Activated CD4-positive, alpha-beta T cell treated with anti-CD3 and anti-CD28 coated beads, Interleukin-2, amount 50 U/mL, for 16 hours (primary cell): ENCODE measurements at regions not wholly inside any gene's neighbourhood (a gene's known extent, or its start where the extent isn't known, plus 50 kb on each side); places are given as distances from the start of the nearest gene placed in this dataset.

Experiments used
- DNase-seq: peaks from one replicate; pipeline ENCODE4 v3.0.0-alpha.2; 2020

DNA sequence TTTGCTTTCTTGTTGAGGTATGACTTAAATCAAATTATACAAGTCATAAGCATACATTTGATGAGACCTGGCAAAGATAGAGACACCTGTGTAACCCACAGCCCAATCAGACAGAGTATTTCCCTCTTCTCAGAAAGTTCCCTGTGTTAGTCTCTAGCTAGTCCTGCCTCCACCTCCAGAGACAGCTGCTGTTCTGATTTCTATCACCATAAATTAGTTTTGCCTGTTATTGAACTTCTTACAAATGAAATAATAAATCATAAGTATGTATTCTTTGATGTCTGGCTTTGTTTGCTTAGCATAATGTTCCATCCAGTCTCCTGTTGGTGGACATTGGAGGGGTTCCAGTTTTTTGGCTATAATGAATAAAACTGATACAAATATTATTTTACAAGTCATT is 194.5 kb downstream of the ICE1 start:
- no peak for DNase-seq

DNA sequence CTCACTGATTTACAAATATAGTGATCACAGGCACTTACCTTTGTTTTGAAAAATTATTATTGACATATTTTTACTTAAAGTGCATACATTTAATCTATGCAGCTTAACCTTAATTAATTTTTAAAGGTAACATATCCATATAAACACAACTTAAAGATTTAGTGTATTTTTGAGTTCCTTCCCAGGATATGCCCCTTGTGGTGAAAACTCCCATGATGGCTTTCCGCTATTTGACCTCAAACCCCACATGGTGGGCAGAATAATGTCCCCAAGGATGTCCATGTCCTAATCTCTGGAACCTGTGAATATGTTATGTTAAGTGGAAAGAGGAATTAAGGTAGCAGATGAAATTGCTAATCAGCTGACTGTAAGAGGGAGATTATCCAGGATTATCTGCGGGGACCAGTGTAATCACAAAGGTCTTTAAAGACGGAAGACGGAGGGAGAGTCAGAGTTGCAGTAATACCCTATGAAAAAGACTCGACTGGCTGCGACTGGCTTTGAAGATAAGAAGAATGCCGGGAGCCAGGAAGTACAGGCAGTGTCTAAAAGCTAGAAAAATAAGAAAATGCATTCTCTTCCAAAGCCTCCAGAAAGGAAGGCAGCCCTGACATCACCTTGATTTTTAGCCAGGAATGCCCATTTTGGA is 193.9 kb downstream of the ICE1 start:
- no peak for DNase-seq

DNA sequence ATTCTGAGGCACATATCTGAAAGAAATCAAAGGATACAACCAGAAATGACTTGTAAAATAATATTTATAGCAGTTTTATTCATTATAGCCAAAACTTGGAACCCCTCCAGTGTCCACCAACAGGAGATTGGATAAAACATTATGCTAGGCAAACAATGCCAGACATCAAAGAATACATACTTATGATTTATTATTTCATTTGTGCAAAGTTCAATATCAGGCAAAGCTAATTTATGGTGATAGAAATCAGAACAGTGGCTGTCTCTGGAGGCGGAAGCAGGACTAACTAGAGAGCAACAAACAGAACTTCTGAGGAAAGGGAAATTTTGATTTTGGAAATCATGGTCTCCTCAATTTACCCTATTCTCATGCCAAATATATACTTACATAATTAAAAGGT is 193.1 kb downstream of the ICE1 start:
- DNase-seq, result no peak

DNA sequence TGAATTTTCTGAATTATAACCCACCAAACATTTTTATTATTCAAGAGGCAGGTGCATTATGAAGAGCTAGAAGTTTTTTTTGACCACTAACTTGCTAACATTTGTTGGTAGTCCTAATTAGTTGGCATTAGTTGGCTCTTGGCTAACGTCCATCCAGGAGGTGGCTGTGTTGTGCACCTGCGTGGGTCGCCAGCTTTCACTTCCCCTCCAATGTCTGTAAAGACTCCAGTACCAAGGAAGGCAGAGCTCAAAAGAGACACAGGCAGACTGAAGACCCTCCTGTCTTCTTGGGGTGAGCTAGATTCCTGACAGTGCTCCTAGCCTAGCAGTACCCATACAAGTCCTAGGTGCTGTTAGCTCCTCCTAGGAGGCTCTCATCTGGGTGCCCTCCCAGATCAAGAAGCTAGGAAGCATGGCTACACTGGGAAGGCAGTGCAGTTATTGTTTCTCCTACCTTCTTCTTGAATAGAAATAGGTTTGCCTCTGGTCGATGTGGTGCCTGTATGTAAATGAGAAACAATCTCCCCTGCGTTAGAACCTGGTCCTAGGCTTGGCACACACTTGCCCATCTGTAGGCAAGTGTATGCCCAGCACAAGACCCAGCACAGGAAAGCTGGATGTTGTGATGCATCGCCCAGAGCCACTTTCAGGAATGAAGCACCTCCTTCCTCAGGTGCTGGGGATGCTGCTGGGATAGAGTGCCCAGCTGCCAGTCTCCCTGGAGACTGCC is 190.9 kb downstream of the ICE1 start:
- DNase-seq, result no peak

DNA sequence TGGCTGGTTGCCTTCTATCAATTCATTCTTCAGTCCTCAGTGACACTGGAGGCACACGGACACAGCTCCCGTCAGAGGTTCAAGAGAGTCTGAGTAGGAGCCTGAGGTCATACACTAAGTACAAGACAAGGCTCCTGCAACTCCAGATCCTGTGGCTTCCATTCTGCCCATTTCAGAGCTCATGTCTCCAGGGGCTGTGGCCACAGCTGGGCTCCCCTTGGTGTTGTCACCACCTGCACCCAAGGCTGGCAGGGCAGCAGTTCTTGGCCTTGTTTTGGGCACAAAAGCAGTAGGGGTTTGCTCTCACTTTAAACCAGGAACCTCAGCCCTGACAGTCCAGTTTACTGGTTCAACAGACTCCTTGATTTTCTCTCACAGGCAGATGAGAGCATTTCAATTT is 189.6 kb downstream of the ICE1 start:
- no peak for DNase-seq

DNA sequence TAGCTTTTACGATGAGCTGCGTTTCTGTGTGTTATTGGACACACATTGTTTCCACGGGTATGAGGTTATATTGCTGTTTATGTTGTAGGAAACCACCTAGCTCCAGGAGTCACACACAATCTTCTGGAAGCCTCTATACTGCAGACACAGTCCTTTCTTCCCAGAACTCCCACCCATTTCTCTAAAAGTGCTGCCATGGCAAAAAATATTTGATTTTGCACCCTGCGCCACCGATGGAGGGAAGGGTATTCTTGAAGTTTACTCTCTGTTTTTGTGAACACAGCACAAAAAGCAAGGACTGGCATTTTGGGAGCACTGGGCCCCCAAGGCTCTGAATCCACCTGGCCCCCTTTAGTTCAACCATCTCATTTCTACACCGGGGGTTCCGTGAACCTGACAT is 187.5 kb downstream of the ICE1 start:
- no peak for DNase-seq

DNA sequence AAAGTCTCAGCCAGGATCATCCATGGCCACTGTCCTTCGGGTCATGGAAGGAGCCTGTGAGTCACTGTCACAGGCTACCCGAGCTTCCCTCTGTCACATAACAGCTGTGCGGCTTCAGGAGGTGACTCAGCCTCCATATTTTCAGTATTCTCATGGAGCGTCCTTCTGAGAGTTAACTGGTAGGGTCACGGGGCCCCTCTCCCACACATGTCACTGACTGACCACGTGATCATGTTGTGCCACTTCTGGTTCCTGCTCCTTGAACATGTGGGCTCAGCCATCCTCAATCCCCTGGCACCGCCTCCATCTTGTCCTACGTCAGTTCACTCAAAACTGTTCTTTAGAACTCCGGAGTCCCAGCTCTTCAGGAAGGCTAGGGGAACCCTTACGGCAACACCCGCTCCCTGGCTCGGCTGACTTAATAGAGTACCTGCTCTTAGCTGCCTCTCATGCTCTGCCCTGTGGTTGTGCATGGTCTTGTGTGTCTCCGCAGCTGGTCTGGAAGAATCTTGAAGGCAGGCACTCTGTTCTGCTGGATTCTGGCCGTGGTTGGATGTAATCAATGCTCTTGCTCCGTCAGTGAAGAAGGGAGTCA is 182.8 kb downstream of the ICE1 start:
- DNase-seq, result no peak

DNA sequence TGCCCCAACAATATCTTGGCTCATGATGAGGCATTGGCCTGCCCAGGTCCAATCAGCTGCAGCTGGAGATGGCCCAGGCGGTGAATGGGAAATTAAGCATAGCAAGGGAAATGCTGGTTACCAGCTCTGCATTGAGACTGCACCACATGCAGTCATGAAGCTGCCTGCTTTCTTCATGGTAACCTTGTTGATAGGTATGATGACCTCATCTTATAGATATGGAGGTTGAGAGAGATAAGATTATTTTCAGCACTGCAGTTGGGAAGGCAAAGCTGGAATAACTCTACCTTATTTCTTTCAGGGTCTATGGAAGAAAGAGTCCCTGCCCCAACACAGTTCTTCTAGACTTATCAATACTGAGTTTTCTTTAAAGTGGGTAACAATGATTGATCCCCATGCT is 180.1 kb downstream of the ICE1 start:
- DNase-seq, result no peak

DNA sequence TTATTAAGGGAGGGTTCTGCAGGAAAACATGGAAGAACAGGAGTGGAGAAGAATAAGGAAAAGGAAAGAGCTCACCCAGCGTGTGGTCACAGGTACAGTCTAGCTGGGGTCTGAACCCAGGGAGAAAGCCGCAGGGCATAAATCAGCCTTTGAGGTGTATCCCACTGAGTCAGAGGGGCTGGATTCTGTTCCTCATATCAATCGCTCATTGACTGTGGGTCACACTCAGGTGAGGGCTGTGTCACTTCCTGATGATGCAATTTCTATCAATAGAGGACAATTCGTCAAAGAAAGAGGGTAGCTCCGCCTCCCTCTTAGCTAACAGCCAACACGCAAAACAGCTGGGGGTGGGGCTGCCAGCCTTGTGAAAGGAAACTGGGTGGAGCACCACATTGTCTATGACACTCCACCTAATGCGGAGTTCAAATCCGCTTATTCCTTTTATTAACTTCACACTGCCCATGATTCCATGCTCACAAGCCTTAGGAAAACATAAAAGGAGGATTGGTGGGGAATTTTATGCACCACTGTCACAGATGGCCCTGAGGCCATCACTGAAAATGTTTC is 176.2 kb downstream of the ICE1 start:
- DNase-seq, result no peak

DNA sequence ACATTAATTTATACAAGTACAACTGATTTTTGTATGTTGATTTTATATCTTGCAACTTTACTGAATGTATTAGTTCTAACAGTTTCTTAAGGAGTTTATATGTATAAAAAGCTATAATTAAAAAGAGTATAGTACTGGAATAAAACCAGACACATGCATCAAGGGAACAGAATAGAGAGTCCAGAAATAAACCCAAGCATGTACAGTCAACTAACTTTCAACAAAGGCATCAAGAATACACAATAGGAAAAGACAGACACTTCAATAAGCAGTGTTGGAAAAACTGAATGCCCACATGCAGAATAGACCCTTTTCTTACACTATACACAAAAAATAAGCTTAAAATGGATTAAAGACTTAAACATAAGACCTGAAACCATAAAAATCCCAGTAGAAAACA is 170.9 kb downstream of the ICE1 start:
- DNase-seq, result no peak

DNA sequence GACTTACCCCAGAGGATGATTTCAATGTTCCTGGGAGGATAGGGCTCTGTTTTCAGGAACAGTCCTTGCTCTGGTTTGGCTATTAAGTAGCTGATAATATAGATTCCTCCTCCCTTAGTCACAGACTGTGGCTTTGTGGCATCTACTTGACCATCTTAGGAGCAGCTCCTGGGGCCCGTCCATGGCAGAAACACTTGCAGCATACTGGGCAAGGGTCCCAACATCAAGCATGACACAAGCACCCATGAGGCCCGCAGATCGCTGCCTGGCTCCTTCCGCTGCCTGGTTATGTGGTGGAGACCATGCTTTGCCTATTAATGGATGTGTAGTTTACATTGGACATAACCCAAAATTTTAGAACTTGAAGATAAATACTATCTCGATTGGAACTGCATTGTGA is 170.1 kb downstream of the ICE1 start:
- DNase-seq, result no peak

DNA sequence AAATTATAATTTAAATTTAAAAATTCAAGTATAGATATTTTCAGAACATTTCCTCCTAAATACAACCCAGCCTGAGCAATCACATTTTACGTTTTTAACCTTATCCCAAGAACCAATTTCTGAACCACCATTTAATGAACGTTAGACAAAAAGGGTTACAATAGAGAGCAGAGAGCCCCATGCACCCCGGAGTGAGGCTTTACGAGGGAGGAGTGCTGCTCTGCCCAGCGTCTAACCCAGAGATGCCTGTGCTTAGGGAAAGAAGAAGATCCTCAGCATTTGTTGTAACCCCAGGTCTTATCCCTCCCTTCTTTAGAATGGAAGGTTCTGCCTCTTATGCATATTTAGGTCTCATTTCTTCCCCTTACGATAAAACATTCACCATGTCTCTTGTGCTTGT is 169.1 kb downstream of the ICE1 start:
- DNase-seq, result no peak

DNA sequence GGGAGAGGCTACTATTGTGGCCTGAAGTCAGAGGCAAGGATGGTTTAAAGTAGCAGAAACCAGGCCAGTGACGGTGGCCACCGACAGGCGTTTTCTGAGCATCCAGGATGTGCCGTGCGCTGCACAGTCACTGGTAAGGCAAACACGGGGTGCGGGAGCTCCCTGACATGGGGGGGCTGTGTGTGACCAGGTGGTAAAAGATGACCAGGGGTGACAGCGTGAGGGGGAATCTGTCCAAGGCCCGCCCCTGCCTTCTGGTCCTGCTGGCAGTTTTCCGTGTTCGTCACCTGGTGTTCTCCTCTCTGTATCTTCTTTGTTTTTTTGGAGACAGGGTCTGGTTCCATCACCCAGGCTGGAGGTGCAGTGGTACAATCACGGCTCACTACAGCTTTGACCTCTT is 167.4 kb downstream of the ICE1 start:
- no peak for DNase-seq

DNA sequence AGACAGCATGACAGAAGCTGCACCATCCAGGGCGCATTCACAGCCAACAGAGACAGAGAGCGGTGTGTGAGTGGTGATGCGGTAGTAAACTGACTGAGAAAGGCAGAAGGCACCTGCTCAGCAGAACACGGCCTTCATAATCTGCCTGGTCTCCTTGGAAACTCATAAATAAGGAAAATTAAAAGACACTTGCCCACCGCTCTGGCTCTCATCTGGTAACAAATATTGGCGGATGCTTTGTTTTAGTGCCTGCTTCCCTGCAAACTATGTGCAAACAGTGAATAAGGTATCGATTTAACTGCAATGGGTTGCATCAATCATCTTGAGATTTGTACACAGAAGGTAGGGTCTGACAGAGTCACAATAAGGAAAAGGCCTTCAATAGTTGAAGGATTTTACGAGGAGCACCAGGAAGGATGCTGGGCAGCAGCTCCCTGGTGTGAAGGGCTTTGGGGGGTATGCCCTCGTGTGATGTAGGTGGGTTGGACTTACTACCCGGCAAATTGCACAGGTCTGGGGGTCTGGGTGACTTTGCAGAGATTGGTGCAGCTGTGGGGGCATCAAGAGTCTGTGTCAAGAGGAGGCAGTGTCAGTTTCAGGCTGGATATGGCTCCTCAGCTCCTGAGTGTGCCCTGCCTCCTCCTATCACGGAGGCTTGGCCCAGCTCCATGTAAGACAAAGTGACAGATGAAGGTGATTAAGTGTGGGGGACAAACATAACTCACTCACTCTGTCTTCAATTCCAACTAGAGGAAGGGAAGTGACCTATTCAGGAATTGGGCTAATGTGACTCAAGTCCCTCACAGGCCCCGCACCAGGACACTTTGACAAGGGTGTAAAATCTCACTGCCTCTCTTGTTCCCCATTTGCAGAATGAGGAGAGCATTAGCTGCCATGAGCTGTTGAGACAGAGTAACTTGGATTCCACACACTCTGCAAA is 166.7 kb downstream of the ICE1 start:
- no peak for DNase-seq

DNA sequence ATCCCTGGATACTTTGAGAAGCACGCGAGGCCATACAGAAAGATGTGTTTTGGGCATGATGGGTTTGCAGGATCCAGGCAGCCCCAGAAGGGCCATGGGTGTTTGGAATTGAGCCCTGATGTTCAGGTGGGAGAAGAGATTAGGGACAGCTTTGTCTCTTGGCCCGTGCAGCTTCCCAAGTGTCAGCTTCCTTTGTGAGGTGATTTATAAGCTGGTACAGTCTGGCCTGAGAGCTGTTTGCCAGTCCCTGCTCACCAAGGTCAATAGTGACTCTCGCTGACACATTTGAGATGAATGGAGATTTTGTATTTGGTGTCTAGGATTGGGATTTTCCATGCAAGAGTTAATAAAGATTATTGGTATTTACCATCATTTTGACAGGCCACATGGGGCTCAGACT is 165.9 kb downstream of the ICE1 start:
- no peak for DNase-seq

DNA sequence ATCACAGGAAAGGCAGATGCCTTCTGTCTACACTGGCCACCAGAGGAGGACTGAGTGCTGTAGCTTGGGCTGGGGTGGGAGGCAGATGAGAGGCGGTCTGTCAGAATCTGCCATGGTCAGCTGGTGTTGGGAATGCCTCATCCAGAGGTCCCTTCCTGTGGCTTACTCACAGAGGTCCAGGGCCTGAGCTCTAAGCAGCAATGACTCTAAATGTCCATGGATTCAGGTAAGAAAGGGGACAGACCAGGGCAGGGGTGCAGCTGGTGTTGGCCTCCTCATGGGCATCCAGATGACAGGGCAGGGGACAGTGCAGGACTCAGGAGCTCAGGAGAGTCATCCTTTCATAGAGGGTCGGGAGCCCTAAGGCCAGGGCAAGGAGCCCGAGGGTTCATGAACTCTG is 165.0 kb downstream of the ICE1 start:
- no peak for DNase-seq

DNA sequence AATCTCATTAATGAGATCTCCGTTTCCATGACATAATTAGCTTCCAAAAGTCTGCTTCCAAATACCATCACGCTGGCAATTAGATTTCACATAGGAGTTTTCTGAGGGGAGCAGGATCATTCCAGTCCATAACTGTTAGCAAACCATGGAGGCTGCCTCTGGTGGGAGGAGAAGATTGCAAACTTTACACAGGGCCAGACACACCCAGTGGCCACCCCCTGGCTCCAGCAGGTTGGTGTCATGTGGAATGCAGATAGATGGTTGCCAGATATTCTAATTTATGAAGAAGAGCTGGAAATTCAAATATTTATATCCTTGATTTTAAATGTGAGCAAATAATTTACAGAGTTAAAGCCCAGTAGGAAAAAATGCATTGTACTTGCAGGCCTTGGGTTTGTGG is 164.2 kb downstream of the ICE1 start:
- DNase-seq, result no peak

DNA sequence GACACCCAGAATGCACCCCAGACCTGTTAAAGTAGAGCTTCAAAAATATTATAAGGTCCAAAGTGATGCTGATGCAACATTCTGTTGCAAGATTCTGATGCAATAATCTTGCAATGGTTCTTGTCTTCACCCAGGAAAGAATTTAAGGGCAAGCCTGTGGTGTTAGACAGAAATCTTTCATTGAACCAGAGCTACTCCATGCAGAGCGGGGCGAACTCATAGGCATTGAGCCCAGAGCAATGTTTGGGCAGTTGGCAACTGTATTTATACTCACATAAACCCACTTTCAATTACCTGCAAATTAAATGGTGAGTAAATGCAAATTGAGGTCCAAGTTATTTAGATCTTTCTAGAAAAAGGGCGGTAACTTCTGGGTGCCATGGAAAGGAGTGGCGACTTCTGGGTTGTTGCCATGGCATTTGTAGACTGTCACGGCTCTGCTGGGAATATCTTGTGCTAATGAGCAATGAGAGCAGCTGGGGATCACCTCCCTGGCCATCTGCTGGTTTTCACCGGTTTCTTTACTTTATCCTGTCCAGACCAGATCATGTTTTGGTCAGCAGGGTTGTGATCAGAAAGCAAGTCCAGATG is 163.4 kb downstream of the ICE1 start:
- DNase-seq, result no peak

DNA sequence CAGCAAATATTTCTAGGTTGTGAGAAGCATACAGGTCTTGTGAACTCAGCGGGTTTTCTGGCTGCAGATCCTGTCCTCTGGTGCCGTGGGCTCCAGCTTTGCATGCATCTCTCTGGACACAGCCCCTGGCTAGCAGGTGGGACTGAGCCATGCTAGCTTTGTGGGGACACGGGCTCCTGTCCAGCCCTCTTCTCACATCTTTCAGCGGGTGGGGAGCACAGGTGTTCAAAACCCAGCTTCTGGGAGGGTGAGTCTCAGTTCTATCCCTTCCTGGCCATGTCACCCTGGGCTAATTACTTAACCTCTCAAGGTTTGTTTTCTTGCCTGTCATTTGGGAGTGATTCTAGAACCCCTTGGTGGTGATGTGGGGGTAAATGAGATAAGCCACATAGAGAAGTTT is 162.3 kb downstream of the ICE1 start:
- no peak for DNase-seq

DNA sequence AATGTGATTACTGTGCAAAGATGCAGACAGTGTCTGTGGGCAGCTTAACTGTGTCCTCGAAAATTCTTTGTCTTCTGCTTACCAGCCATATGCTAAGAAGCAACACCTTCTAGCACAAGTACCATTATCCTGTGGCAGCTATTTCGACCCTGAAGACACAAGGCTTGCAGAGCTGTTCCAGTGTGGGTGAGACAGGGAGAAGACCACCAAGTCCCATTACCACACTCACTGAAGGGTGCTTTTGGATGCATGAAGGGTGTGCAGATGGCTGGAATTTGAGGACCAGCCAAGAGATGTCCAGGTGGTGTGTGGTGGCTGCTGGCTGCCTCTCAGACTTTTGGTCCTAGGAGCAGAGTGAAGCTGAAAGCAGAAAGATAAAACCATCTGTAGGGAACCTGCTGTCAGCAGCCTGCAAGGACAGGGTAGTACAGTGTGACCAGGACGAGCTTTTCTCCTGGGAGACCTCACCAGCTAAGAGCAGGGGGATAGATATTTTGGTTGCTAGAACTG is 161.8 kb downstream of the ICE1 start:
- DNase-seq, result no peak

DNA sequence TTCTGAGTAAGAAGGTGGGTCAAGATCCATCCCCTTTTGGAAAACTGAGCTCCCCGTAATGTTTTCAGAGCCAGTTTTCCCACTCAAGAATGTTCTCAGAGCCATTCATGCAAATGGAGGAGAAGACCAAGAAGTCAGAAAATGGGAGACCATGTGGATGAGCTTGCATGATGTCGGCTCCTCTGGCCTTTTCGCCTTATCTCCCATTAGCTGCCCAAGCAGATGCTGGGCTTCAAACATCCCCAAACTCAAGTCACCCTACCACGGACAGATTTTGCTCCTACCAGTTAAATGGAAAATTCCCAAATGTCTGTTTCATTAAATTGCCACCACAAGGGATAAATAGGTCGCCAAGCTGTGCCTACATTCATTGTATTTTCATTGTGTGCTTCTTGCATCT is 161.4 kb downstream of the ICE1 start:
- DNase-seq, result no peak

DNA sequence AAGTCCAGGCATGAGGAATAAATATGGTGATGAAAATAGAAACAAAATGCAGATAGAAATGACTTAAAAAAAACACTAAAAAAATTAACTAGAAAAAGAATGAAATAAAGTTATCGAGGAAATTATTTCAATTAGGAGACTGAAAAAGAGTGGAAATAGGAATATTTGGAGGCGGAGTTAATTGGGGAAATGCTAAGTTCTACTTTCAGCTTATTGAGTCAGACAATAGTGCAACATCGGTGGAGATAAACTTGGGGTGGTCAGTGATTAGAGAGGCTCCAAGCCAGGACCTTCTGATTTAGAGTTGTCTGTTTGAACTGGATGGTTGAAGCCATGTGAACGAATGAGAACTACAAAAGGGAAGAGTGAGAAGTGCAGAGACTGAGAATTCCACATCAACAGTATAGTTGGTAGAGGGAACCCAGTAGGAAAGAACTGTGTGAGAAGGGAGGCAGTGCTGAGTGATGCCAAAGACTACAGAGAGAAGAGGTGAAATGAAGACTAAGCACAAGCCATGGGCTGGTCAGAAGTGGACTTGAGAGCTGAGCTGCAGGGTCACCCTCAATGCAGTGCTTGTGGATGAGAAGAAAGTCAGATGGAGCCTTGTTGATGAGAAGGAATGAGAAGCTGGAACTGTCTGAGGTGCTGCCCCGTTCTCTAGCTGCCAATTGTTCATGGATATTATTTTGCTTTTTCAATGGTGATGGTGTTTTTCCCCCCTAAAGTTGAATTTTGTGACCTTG is 160.7 kb downstream of the ICE1 start:
- no peak for DNase-seq
